Neural cell (in vitro differentiated cells): ENCODE measurements at regions not wholly inside any gene's neighbourhood (a gene's known extent, or its start where the extent isn't known, plus 50 kb on each side); places are given as distances from the start of the nearest gene placed in this dataset.

ENCODE experiments used
- CTCF ChIP-seq: fragments of 450-650 bp; IDR thresholded peaks from 2 replicates; pipeline ENCODE4 v1.5.1; 2014; ENCODE audit warnings: antibody characterized with exemption, mild to moderate bottlenecking, moderate library complexity; ENCODE audit not compliant: poor library complexity, severe bottlenecking
- POLR2AphosphoS5 ChIP-seq: IDR thresholded peaks from 2 replicates; pipeline ENCODE4 v1.6.1; 2012

- TF ChIP-seq CTCF, result no peak
- no peak for TF ChIP-seq POLR2AphosphoS5
These were observed 153.3 kb upstream of the USP9X start for GRCh38 chrX:40931921-40932320.
